ENCODE measurements at regions not wholly inside any gene's neighbourhood (a gene's known extent, or its start where the extent isn't known, plus 50 kb on each side); places are given as distances from the start of the nearest gene placed in this dataset.

DNA sequence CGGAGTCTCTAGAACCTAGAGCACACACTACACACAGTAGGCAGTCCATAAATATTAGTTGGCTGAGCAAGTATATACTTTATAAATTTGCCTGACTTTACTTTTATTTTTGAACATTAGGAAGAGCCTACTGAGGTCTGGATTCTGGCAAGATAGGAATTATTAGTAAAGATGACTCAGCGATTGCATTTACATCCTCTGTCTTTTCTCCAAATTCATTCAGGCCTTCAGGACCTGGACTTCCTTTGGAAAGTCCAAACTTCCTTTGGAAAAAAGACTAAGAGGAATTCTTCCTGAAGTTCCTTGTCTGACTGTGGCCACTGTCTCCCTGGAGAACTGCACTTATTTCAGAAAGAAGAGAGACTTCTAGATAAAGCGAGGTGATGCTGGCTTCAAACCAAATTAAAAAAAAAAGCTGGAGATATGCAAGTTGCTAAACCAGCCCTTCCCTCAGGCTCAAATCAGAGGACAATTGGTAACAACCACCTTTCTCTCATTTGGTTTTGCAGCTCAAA, 251.3 kb downstream of the GAS1 start:
- no peak for TF ChIP-seq MXI1 (IDR thresholded peaks at IDR 0.05; ENCODE audit: low read depth, low read length)
- no peak for TF ChIP-seq CHD2 (IDR thresholded peaks at IDR 0.05; ENCODE audit: low read length, partially characterized antibody)
- TF ChIP-seq, protein P1, sequence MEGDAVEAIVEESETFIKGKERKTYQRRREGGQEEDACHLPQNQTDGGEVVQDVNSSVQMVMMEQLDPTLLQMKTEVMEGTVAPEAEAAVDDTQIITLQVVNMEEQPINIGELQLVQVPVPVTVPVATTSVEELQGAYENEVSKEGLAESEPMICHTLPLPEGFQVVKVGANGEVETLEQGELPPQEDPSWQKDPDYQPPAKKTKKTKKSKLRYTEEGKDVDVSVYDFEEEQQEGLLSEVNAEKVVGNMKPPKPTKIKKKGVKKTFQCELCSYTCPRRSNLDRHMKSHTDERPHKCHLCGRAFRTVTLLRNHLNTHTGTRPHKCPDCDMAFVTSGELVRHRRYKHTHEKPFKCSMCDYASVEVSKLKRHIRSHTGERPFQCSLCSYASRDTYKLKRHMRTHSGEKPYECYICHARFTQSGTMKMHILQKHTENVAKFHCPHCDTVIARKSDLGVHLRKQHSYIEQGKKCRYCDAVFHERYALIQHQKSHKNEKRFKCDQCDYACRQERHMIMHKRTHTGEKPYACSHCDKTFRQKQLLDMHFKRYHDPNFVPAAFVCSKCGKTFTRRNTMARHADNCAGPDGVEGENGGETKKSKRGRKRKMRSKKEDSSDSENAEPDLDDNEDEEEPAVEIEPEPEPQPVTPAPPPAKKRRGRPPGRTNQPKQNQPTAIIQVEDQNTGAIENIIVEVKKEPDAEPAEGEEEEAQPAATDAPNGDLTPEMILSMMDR (IDR thresholded peaks at IDR 0.05): no peak
- TF ChIP-seq, protein P2, sequence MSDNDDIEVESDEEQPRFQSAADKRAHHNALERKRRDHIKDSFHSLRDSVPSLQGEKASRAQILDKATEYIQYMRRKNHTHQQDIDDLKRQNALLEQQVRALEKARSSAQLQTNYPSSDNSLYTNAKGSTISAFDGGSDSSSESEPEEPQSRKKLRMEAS (IDR thresholded peaks at IDR 0.05; ENCODE audit: low read depth): no peak
- TF ChIP-seq POLR2AphosphoS5 (IDR thresholded peaks at IDR 0.05; ENCODE audit: low read depth, low read length): no peak
- no peak for TF ChIP-seq EZH2phosphoT487 (IDR thresholded peaks at IDR 0.05; ENCODE audit: borderline replicate concordance, low read depth)
- TF ChIP-seq GABPA (IDR thresholded peaks at IDR 0.05; ENCODE audit: low read depth): no peak

Data from SK-N-SH (cell line).